ENCODE measurements at regions not wholly inside any gene's neighbourhood (a gene's known extent, or its start where the extent isn't known, plus 50 kb on each side); places are given as distances from the start of the nearest gene placed in this dataset.

DNA sequence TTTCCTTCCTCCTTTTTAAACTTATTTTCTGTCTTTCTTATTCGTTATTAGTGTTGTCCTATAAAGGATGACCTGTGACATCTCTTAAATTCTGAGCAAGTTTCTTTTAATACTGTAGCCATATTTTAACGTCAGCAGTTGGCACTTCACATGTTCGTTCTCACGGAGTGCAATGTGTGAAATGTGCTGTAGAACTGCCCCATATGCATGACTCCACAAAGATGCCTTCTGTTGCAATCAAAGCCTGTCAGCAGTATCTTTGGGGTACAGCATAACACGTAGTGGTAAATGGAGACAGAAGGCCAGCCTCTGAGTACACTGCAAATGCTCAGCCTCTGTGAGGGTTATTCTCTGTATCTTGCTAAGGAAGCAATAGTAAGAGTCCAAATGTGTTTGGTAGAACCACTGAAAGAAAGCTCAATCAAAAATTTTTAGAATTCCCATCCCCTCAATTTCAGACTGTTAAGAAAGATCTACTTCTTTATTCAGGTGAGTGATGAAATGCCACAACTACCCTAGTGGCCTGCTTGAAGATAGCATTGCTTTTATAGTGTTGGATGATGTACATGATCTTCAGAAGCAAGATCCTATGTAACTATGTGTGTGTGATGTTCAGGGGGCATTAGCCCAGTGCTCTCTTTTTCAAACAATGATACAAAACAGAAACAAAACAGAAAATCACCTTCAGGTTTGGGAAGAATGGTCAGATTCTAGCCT, 277.7 kb downstream of the TMEM167A start:
- no peak for DNase-seq (ENCODE audit: low read depth in 1 of 2, low spot score in 1 of 2)
- no peak for TF ChIP-seq CTCF (IDR thresholded peaks at IDR 0.05; ENCODE audit: low read depth, low read length)
- Histone ChIP-seq H3K36me3 (no peaks in the 10 kb centered on the region), H3K4me3 (no peak overlapping the region), H3K27ac (no peak overlapping the region), H3K9me3 (ENCODE audit: low read depth) (no peaks in the 10 kb centered on the region), H3K27me3 (no peaks in the 10 kb centered on the region), H3K4me1 (ENCODE audit: low read depth) (peaks cover 6% of the 10 kb centered on the region)

GRCh38 chr5:82798676-82799075, 278.5 kb downstream of the TMEM167A start:
- TF ChIP-seq CTCF (IDR thresholded peaks at IDR 0.05; ENCODE audit: low read depth, low read length), result no peak
- Histone ChIP-seq H3K27me3 (no peaks in the 10 kb centered on the region), H3K4me1 (ENCODE audit: low read depth) (peaks cover 6% of the 10 kb centered on the region), H3K27ac (no peak overlapping the region), H3K9me3 (ENCODE audit: low read depth) (no peaks in the 10 kb centered on the region), H3K36me3 (no peaks in the 10 kb centered on the region), H3K4me3 (no peak overlapping the region)
- no peak for DNase-seq (ENCODE audit: low read depth in 1 of 2, low spot score in 1 of 2)

DNA sequence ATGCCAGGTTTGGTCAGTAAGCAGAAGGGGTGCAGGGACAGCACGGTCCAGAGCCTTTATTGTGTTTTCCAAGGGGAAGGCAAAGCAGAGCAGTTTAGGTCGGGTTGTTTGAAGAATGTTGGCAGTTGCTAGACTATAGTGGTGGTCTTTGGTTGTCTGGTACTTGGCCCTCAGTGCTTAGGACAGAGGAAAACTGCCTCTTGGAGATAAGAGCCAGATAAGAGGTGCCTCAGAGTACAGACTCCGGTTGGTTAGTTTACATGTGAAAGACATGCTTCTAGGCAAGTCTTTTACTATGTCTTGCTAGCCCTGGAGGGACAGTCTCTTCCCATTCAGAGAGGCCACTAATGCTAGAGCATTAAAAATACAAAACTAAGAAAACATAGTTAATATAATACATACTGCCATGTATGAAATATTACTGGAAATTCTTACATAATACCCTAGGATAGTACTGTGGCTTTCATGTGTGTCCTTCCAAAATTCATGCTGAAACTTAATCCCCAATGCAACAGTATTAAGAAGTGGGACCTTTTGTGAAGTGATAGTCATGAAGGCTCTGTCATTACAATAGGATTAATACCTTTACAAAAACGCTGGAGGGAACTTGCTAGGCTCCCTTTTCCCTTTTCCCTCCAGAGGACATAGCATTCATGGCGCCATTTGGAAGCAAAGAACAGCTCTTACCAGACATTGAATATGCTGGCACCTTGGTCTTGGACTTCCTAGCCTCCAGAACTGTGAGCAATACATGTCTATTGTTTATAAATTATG, 280.4 kb downstream of the TMEM167A start:
- DNase-seq (ENCODE audit: low read depth in 1 of 2, low spot score in 1 of 2), result no peak
- Histone ChIP-seq H3K4me3 (no peak overlapping the region), H3K27me3 (no peaks in the 10 kb centered on the region), H3K36me3 (no peaks in the 10 kb centered on the region), H3K27ac (no peak overlapping the region), H3K4me1 (ENCODE audit: low read depth) (peaks cover 6% of the 10 kb centered on the region), H3K9me3 (ENCODE audit: low read depth) (no peaks in the 10 kb centered on the region)
- no peak for TF ChIP-seq CTCF (IDR thresholded peaks at IDR 0.05; ENCODE audit: low read depth, low read length)

DNA sequence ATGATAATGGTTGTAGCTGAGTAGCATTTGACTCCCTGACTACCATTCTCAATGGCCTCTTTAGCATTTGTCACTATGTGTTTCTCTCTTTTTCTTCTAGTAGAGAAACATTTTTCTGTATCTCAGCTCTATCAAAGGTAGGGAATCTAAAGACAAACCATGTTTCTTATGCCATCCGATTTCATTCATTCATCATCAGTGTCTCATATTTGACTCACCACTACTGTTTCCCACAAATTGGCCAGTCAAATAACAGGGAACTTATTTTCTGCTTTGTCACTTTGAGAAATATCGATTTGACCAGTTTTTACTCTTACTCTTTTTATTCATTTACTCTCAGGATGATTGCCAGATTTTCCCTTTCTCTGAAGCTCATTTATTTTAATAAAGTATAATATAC, 282.3 kb downstream of the TMEM167A start:
- no peak for DNase-seq (ENCODE audit: low read depth in 1 of 2, low spot score in 1 of 2)
- H3K9me3 ChIP-seq (ENCODE audit: low read depth), result no peaks in the 10 kb centered on the region
- no peak overlapping the region for H3K27ac ChIP-seq
- no peak overlapping the region for H3K4me3 ChIP-seq
- H3K4me1 ChIP-seq (ENCODE audit: low read depth), result peaks cover 6% of the 10 kb centered on the region
- TF ChIP-seq CTCF (IDR thresholded peaks at IDR 0.05; ENCODE audit: low read depth, low read length), result no peak
- no peaks in the 10 kb centered on the region for H3K36me3 ChIP-seq
- H3K27me3 ChIP-seq, result no peaks in the 10 kb centered on the region

DNA sequence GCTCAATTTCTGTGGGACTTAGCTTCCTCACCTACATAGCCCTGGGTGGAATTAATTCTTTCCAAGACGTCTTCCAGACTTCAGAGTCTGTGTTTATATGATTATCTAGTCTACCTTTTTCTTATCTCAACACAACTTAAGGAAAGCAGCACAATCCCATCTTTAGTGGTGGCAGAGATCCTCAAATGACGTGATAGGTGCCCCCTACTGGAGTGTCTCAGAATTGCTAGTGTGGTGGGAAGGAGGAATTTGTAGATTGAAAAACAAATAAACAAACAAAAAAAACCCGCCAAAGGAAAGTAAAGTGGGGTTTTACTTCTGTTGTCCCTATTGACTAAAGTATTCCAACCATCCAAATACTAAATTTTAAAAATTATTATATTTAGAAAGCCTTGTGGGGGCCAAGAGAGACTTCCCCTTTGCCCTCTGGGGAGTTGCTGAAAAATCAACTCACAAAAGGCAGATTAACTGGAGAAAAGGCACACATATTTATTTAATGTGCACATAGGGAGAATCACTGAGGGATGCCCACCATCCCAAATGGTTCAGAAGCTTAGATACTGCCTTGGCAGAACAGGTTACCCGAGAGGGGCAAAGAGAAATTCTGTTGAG, 283.3 kb downstream of the TMEM167A start:
- no peak overlapping the region for H3K27ac ChIP-seq
- H3K36me3 ChIP-seq, result no peaks in the 10 kb centered on the region
- no peak overlapping the region for H3K4me3 ChIP-seq
- no peaks in the 10 kb centered on the region for H3K27me3 ChIP-seq
- H3K4me1 ChIP-seq (ENCODE audit: low read depth), result peaks cover 6% of the 10 kb centered on the region
- TF ChIP-seq CTCF (IDR thresholded peaks at IDR 0.05; ENCODE audit: low read depth, low read length), result peak; percentile 62
- no peaks in the 10 kb centered on the region for H3K9me3 ChIP-seq (ENCODE audit: low read depth)
- peak in 1 of 2 donors; percentile 37 for DNase-seq (ENCODE audit: low read depth in 1 of 2, low spot score in 1 of 2)

Data from cardiac muscle cell (in vitro differentiated cells and primary cell).